SJCRH30 (cell line): ENCODE measurements at regions not wholly inside any gene's neighbourhood (a gene's known extent, or its start where the extent isn't known, plus 50 kb on each side); places are given as distances from the start of the nearest gene placed in this dataset.

Experiments used
- DNase-seq, 2 experiments: peaks; one replicate each; pipeline ENCODE4 v3.0.0-alpha.2; 2015 to 2020
- H3K27ac ChIP-seq: fragments of 250-450 bp; sonication (Bioruptor Pico); 2 replicates; pipeline ENCODE4 v1.5.1; 2020; ENCODE audit warnings: mild to moderate bottlenecking, moderate library complexity
- H3K27me3 ChIP-seq: fragments of 250-450 bp; sonication (Bioruptor Pico); 2 replicates; pipeline ENCODE4 v1.5.1; 2020; ENCODE audit warnings: mild to moderate bottlenecking, moderate library complexity
- H3K36me3 ChIP-seq: fragments of 250-450 bp; sonication (Bioruptor Pico); 2 replicates; pipeline ENCODE4 v1.5.1; 2020; ENCODE audit warnings: mild to moderate bottlenecking, moderate library complexity
- H3K4me1 ChIP-seq: fragments of 250-450 bp; sonication (Bioruptor Pico); 2 replicates; pipeline ENCODE4 v1.5.1; 2020; ENCODE audit warnings: mild to moderate bottlenecking, moderate library complexity
- H3K4me3 ChIP-seq: fragments of 250-450 bp; sonication (Bioruptor Pico); 2 replicates; pipeline ENCODE4 v1.5.1; 2020; ENCODE audit warnings: mild to moderate bottlenecking, moderate library complexity
- H3K9me3 ChIP-seq: fragments of 250-450 bp; sonication (Bioruptor Pico); replicated peaks from 2 replicates; pipeline ENCODE4 v1.5.1; 2020; ENCODE audit warnings: mild to moderate bottlenecking, moderate library complexity

GRCh38 chr6:6993503-6994237 is 114.1 kb upstream of the RREB1 start:
- Histone ChIP-seq H3K4me3 (no peak overlapping the region), H3K27ac (no peak overlapping the region), H3K27me3 (no peaks in the 10 kb centered on the region), H3K4me1 (no peaks in the 10 kb centered on the region), H3K36me3 (no peaks in the 10 kb centered on the region), H3K9me3 (no peaks in the 10 kb centered on the region)
- no peak for DNase-seq

- Histone ChIP-seq H3K4me3 (no peak overlapping the region), H3K27ac (no peak overlapping the region), H3K36me3 (no peaks in the 10 kb centered on the region), H3K27me3 (no peaks in the 10 kb centered on the region), H3K9me3 (no peaks in the 10 kb centered on the region), H3K4me1 (no peaks in the 10 kb centered on the region)
- no peak for DNase-seq
These were observed 113.0 kb upstream of the RREB1 start for GRCh38 chr6:6994796-6995195.

GRCh38 chr6:6995328-6995727 is 112.4 kb upstream of the RREB1 start:
- no peaks in the 10 kb centered on the region for H3K9me3 ChIP-seq

GRCh38 chr6:6996124-6996523 is 111.6 kb upstream of the RREB1 start:
- no peak for DNase-seq
- no peaks in the 10 kb centered on the region for H3K4me1 ChIP-seq
- H3K4me3 ChIP-seq: no peak overlapping the region
- no peak overlapping the region for H3K27ac ChIP-seq
- H3K36me3 ChIP-seq: no peaks in the 10 kb centered on the region
- no peaks in the 10 kb centered on the region for H3K27me3 ChIP-seq
- no peaks in the 10 kb centered on the region for H3K9me3 ChIP-seq

More at GRCh38 chr6:6995328-6995727, 112.4 kb upstream of the RREB1 start:
- DNase-seq: no peak
- H3K4me3 ChIP-seq: no peak overlapping the region
- no peak overlapping the region for H3K27ac ChIP-seq
- no peaks in the 10 kb centered on the region for H3K36me3 ChIP-seq
- H3K27me3 ChIP-seq: no peaks in the 10 kb centered on the region
- H3K4me1 ChIP-seq: no peaks in the 10 kb centered on the region

- H3K4me3 ChIP-seq: no peak overlapping the region
- H3K27me3 ChIP-seq: no peaks in the 10 kb centered on the region
- no peaks in the 10 kb centered on the region for H3K36me3 ChIP-seq
- no peak overlapping the region for H3K27ac ChIP-seq
- no peak for DNase-seq
- H3K4me1 ChIP-seq: no peaks in the 10 kb centered on the region
- no peaks in the 10 kb centered on the region for H3K9me3 ChIP-seq
These were observed 110.2 kb upstream of the RREB1 start for GRCh38 chr6:6997263-6998193.

- H3K9me3 ChIP-seq: no peaks in the 10 kb centered on the region
- no peak overlapping the region for H3K27ac ChIP-seq
- no peaks in the 10 kb centered on the region for H3K36me3 ChIP-seq
- no peak overlapping the region for H3K4me3 ChIP-seq
- no peak for DNase-seq
- H3K4me1 ChIP-seq: no peaks in the 10 kb centered on the region
- H3K27me3 ChIP-seq: no peaks in the 10 kb centered on the region
These were observed 109.6 kb upstream of the RREB1 start for GRCh38 chr6:6998194-6998569.

- Histone ChIP-seq H3K9me3 (no peaks in the 10 kb centered on the region), H3K36me3 (no peaks in the 10 kb centered on the region), H3K4me1 (no peaks in the 10 kb centered on the region), H3K27me3 (no peaks in the 10 kb centered on the region), H3K27ac (no peak overlapping the region), H3K4me3 (no peak overlapping the region)
- no peak for DNase-seq
These were observed 106.7 kb upstream of the RREB1 start for GRCh38 chr6:7000825-7001777.

- H3K4me1 ChIP-seq: no peaks in the 10 kb centered on the region
- H3K36me3 ChIP-seq: no peaks in the 10 kb centered on the region
- DNase-seq: no peak
- H3K4me3 ChIP-seq: no peak overlapping the region
- H3K9me3 ChIP-seq: no peaks in the 10 kb centered on the region
- H3K27ac ChIP-seq: no peak overlapping the region
- no peaks in the 10 kb centered on the region for H3K27me3 ChIP-seq
These were observed 104.7 kb upstream of the RREB1 start for GRCh38 chr6:7003041-7003440.

GRCh38 chr6:7004581-7005297 is 103.0 kb upstream of the RREB1 start:
- H3K4me1 ChIP-seq: no peaks in the 10 kb centered on the region
- no peaks in the 10 kb centered on the region for H3K9me3 ChIP-seq
- no peaks in the 10 kb centered on the region for H3K27me3 ChIP-seq
- H3K36me3 ChIP-seq: no peaks in the 10 kb centered on the region
- no peak for DNase-seq
- H3K4me3 ChIP-seq: no peak overlapping the region
- no peak overlapping the region for H3K27ac ChIP-seq

GRCh38 chr6:7006515-7007191 is 101.1 kb upstream of the RREB1 start:
- Histone ChIP-seq H3K4me1 (no peaks in the 10 kb centered on the region), H3K4me3 (no peak overlapping the region), H3K36me3 (no peaks in the 10 kb centered on the region), H3K27me3 (no peaks in the 10 kb centered on the region), H3K9me3 (no peaks in the 10 kb centered on the region), H3K27ac (no peak overlapping the region)
- no peak for DNase-seq

GRCh38 chr6:7008451-7008988 is 99.2 kb upstream of the RREB1 start:
- H3K4me3 ChIP-seq: no peak overlapping the region
- no peaks in the 10 kb centered on the region for H3K27me3 ChIP-seq
- DNase-seq: no peak
- no peaks in the 10 kb centered on the region for H3K4me1 ChIP-seq
- no peaks in the 10 kb centered on the region for H3K9me3 ChIP-seq
- H3K36me3 ChIP-seq: no peaks in the 10 kb centered on the region
- no peak overlapping the region for H3K27ac ChIP-seq

GRCh38 chr6:7016226-7016625 is 91.5 kb upstream of the RREB1 start:
- Histone ChIP-seq H3K4me1 (no peaks in the 10 kb centered on the region), H3K9me3 (no peaks in the 10 kb centered on the region), H3K4me3 (no peak overlapping the region), H3K27me3 (no peaks in the 10 kb centered on the region), H3K36me3 (no peaks in the 10 kb centered on the region), H3K27ac (no peak overlapping the region)
- DNase-seq: no peak

GRCh38 chr6:7021301-7021700 is 86.5 kb upstream of the RREB1 start:
- no peak for DNase-seq
- H3K4me1 ChIP-seq: no peaks in the 10 kb centered on the region

More at GRCh38 chr6:7021301-7021700, 86.5 kb upstream of the RREB1 start:
- Histone ChIP-seq H3K27ac (no peak overlapping the region), H3K36me3 (no peaks in the 10 kb centered on the region), H3K9me3 (no peaks in the 10 kb centered on the region), H3K27me3 (no peaks in the 10 kb centered on the region), H3K4me3 (no peak overlapping the region)
